HEK293T (cell line): ENCODE measurements at regions not wholly inside any gene's neighbourhood (a gene's known extent, or its start where the extent isn't known, plus 50 kb on each side); places are given as distances from the start of the nearest gene placed in this dataset.

ENCODE experiments used
- CTBP1 ChIP-seq: fragments of 450-650 bp; IDR thresholded peaks from 2 replicates; pipeline ENCODE4 v1.6.1; 2016; ENCODE audit warnings: borderline replicate concordance
- ELF4 ChIP-seq: fragments of 450-650 bp; IDR thresholded peaks from 2 replicates; pipeline ENCODE4 v1.6.1; 2017; ENCODE audit warnings: antibody characterized with exemption
- FOXA1 ChIP-seq: fragments of 450-650 bp; IDR thresholded peaks from 2 replicates; pipeline ENCODE4 v1.6.1; 2016; ENCODE audit warnings: mild to moderate bottlenecking
- L3MBTL2 ChIP-seq: fragments of 450-650 bp; conservative IDR thresholded peaks from 2 replicates; pipeline ENCODE4 v1.6.1; 2016; ENCODE audit warnings: mild to moderate bottlenecking
- PKNOX1 ChIP-seq: fragments of 450-650 bp; IDR thresholded peaks from 2 replicates; pipeline ENCODE4 v1.6.1; 2016

GRCh38 chr22:49433717-49434611 is 393.7 kb downstream of the BRD1 start:
- TF ChIP-seq L3MBTL2 (no peak), CTBP1 (no peak), PKNOX1 (no peak), ELF4 (no peak), FOXA1 (no peak)
